ENCODE measurements at regions not wholly inside any gene's neighbourhood (a gene's known extent, or its start where the extent isn't known, plus 50 kb on each side); places are given as distances from the start of the nearest gene placed in this dataset.

GRCh38 chr4:165780735-165781134 is 92.3 kb upstream of the TLL1 start:
- TF ChIP-seq CTCF (IDR thresholded peaks at IDR 0.05) (no peak), EZH2 (IDR thresholded peaks at IDR 0.05) (no peak)
